ENCODE measurements at regions not wholly inside any gene's neighbourhood (a gene's known extent, or its start where the extent isn't known, plus 50 kb on each side); places are given as distances from the start of the nearest gene placed in this dataset.

DNA sequence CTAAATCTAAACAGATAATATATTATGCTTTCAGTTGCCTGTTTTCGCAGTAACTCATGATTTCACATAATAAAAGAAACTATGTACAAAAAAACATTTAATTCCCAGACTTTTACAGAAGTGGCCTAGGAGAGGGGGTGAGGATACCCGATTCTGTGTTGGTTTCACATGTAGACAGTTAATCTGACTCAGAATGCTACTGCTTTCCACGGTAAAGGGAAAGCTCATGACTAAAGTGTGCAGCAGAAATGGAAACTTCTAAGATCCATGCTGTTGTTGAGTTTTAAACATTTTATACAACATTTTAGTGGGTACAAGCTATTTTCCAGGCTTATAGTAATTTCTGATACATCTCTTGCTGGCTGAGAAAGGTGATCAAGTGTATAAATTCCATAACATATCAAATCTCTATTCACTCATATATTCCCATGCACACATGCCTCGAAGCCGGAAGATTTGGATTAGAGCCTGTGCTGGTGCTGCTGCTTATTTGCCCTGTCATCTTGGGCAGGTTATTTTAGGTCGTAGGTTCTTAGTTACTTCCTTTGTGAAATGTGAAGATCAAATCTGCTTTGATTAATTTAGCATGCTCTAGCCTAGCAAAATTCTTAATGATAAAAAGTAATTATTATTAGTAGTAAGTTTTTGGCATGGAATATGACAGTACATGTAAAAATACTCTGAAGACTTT, 896.7 kb upstream of the MAP3K7 start:
- no peaks in the 10 kb centered on the region for H3K27me3 ChIP-seq
- DNase-seq, result no peak
- no peak overlapping the region for H3K27ac ChIP-seq
- no peak overlapping the region for H3K4me3 ChIP-seq
- TF ChIP-seq POLR2AphosphoS5 (IDR thresholded peaks at IDR 0.05), result no peak
- TF ChIP-seq, protein P1, sequence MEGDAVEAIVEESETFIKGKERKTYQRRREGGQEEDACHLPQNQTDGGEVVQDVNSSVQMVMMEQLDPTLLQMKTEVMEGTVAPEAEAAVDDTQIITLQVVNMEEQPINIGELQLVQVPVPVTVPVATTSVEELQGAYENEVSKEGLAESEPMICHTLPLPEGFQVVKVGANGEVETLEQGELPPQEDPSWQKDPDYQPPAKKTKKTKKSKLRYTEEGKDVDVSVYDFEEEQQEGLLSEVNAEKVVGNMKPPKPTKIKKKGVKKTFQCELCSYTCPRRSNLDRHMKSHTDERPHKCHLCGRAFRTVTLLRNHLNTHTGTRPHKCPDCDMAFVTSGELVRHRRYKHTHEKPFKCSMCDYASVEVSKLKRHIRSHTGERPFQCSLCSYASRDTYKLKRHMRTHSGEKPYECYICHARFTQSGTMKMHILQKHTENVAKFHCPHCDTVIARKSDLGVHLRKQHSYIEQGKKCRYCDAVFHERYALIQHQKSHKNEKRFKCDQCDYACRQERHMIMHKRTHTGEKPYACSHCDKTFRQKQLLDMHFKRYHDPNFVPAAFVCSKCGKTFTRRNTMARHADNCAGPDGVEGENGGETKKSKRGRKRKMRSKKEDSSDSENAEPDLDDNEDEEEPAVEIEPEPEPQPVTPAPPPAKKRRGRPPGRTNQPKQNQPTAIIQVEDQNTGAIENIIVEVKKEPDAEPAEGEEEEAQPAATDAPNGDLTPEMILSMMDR (IDR thresholded peaks at IDR 0.05), result no peak
- TF ChIP-seq POLR2A (IDR thresholded peaks at IDR 0.05), result no peak
- no peak for TF ChIP-seq EP300 (IDR thresholded peaks at IDR 0.05)
- H3K36me3 ChIP-seq, result no peaks in the 10 kb centered on the region
- no peaks in the 10 kb centered on the region for H3K4me1 ChIP-seq
- no peaks in the 10 kb centered on the region for H3K9me3 ChIP-seq
- 51 to 64% methylated on average over 6 of the region's 6 CpGs for WGBS, 2 donors
- ATAC-seq (ENCODE audit: low FRiP score in 2 of 2), result no peak

DNA sequence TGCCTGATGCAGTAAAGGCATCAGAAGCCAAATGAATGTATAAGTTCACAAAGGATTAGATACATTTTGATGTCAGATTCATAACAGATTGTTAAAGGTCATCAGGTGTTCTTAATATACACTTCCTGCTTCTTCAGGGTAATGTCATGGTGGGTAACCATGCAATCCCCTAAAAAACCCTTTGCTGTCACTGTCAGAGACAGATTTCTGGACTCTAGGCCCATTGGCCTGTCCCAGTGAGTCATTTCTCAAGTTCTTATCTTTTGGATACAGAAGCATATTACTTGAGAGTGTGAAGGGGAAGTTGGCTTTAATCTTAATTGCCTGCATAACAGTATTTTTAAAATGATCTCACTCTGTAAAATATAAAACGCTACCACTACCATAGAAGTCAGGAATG, 895.6 kb upstream of the MAP3K7 start:
- ATAC-seq (ENCODE audit: low FRiP score in 2 of 2) (no peak), DNase-seq (no peak)
- 3 to 26% methylated on average over 1 of the region's 1 CpG for WGBS, 2 donors
- Histone ChIP-seq H3K4me1 (no peaks in the 10 kb centered on the region), H3K9me3 (no peaks in the 10 kb centered on the region), H3K4me3 (no peak overlapping the region), H3K27ac (no peak overlapping the region), H3K27me3 (no peaks in the 10 kb centered on the region), H3K36me3 (no peaks in the 10 kb centered on the region)
- TF ChIP-seq, protein P1 (IDR thresholded peaks at IDR 0.05), result no peak

DNA sequence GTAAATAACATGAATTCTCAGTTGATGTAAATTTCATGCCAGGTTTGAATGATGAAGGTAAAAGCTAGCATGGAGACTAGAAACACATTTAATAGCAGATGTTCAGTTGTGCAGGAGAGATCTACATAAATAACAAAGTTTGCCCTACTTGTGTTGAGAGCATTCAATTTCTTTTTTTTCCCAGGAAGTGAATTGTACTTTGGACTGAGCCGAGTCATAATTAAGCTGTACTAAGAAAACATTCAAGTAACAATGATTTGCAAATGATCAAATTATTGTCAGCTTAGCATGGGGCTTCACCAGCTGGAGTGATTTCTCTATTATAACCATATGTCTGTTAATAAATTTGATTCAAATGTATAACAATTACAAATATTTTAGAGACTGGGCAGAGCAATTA, 893.5 kb upstream of the MAP3K7 start:
- Histone ChIP-seq H3K4me1 (peaks cover 0 to 6% (median 2%) of the 10 kb centered on the region in 4 donors), H3K9me3 (no peaks in the 10 kb centered on the region), H3K36me3 (no peaks in the 10 kb centered on the region), H3K4me3 (no peak overlapping the region), H3K27me3 (no peaks in the 10 kb centered on the region), H3K27ac (no peak overlapping the region)
- ATAC-seq (ENCODE audit: low FRiP score in 2 of 2) (no peak), DNase-seq (no peak)
- WGBS, 2 donors, result 48 to 51% methylated on average over 1 of the region's 1 CpG
- TF ChIP-seq POLR2AphosphoS5 (IDR thresholded peaks at IDR 0.05) (no peak), EP300 (IDR thresholded peaks at IDR 0.05) (no peak), POLR2A (IDR thresholded peaks at IDR 0.05) (no peak)
- TF ChIP-seq, protein P1 (IDR thresholded peaks at IDR 0.05), result no peak

DNA sequence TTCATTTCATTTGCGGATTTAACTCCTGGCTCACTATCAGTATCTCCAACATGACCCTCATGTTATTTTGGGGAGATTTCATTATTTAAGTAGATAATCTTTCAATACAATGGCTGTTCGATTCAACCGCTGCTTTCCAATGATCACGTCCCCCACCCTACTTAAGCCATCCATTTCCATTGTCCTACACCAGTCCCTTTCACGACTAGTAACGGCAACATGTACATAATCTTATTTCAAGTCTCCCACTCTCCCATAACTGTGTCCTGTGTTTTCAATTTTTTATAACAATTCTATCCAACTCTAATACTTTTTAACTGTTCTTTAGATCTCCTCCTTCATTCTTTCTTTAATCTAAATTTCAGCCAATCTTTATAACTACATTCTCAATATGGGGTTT, 890.8 kb upstream of the MAP3K7 start:
- Histone ChIP-seq H3K27ac (no peak overlapping the region), H3K9me3 (no peaks in the 10 kb centered on the region), H3K36me3 (no peaks in the 10 kb centered on the region), H3K4me3 (no peak overlapping the region), H3K27me3 (no peaks in the 10 kb centered on the region), H3K4me1 (peaks cover 0 to 7% (median 2%) of the 10 kb centered on the region in 4 donors)
- no peak for DNase-seq
- WGBS, 2 donors, result 93 to 96% methylated on average over 6 of the region's 6 CpGs
- no peak for TF ChIP-seq POLR2A (IDR thresholded peaks at IDR 0.05)
- TF ChIP-seq, protein P1 (IDR thresholded peaks at IDR 0.05), result no peak
- no peak for TF ChIP-seq EP300 (IDR thresholded peaks at IDR 0.05)
- no peak for TF ChIP-seq POLR2AphosphoS5 (IDR thresholded peaks at IDR 0.05)
- no peak for ATAC-seq (ENCODE audit: low FRiP score in 2 of 2)

DNA sequence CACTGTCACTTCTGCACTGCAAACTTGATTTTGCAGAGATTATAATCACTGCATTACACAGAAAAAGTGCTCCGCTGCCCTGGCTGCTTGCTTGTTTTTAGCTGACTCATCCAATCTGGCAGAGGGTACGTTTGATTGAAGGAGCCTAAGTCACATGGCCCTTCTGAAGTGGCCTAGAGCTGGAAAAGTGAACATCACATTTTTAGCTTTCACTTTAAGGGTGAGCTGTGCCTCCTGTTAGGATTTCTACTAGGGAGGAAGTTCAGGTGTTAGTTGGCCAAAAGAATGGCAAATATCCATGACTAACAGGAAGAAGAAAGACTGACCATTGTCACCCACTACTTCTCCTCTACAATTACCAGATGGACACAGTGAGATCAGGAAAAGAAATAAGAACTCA, 889.1 kb upstream of the MAP3K7 start:
- ATAC-seq (ENCODE audit: low FRiP score in 2 of 2) (peak; percentile 70 to 75), DNase-seq (peak in 1 of 2 donors; percentile 72)
- Histone ChIP-seq H3K4me1 (peaks cover 0 to 7% (median 2%) of the 10 kb centered on the region in 4 donors), H3K9me3 (no peaks in the 10 kb centered on the region), H3K4me3 (no peak overlapping the region), H3K27ac (no peak overlapping the region), H3K36me3 (no peaks in the 10 kb centered on the region), H3K27me3 (no peaks in the 10 kb centered on the region)
- WGBS, 2 donors, result 4 to 18% methylated on average over 2 of the region's 2 CpGs
- TF ChIP-seq EP300 (IDR thresholded peaks at IDR 0.05) (peak in 1 of 4 donors; percentile 4), POLR2A (IDR thresholded peaks at IDR 0.05) (no peak)

All from upper lobe of left lung (tissue), 6 donors.